HEK293 (cell line): ENCODE measurements at regions not wholly inside any gene's neighbourhood (a gene's known extent, or its start where the extent isn't known, plus 50 kb on each side); places are given as distances from the start of the nearest gene placed in this dataset.

Source experiments
- ZNF514 ChIP-seq: fragments of 450-650 bp; formaldehyde crosslinking; IDR thresholded peaks from 2 replicates; pipeline ENCODE4 v1.5.1; 2016; ENCODE audit warnings: missing biosample characterization, missing genetic modification characterization
- ZNF530 ChIP-seq: fragments of 450-650 bp; formaldehyde crosslinking; IDR thresholded peaks from 2 replicates; pipeline ENCODE4 v1.5.1; 2016; ENCODE audit warnings: low read depth, missing biosample characterization, missing genetic modification characterization
- TF ChIP-seq, protein P1 (sequence below): fragments of 450-650 bp; formaldehyde crosslinking; IDR thresholded peaks from 2 replicates; pipeline ENCODE4 v1.5.1; 2016; ENCODE audit warnings: missing biosample characterization, missing genetic modification characterization

DNA sequence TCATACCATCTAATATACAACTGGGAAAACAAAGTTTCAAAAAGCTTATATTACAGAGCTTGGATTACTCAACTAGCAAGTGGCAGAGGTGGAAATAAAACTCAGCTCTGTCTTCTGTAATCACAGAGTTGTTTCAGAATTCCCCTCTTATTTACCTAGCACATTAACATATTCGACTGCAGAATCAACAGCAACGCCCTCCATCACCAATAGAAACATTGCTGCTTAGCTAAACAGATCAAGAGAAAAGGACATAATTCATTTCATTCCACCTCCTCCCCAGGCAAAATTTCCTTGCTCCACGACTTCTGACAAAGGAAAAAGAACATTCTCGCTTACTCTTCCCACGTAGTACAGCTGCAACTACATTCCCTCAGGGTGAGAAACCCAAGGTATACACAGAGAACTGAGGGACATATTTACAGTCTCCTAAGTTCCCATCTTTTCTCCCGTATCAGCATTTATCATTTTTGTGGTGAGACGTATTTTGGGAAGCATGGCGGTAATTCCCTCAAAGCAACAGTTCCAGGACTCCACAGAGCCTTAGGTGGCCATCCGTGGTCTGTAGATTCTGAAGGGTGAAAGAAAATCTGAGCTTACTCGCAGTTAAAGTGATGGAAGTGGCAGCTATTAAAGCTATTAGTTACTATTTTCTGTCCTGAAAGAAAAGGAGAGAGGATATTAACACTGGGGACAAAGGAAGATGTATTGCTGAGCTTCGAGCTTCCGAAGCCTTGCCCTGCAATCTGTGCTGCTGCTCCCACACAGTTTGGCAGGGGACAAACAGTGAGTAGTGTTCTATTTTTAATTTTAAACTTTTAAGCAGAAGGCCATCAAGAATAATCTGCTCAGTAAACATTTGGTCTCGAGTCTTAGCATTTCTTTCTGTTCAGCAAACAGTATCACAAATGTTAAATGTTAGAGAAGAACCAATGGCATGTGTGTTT lies 1296.2 kb downstream of the CDH8 start:
- TF ChIP-seq, protein P1, sequence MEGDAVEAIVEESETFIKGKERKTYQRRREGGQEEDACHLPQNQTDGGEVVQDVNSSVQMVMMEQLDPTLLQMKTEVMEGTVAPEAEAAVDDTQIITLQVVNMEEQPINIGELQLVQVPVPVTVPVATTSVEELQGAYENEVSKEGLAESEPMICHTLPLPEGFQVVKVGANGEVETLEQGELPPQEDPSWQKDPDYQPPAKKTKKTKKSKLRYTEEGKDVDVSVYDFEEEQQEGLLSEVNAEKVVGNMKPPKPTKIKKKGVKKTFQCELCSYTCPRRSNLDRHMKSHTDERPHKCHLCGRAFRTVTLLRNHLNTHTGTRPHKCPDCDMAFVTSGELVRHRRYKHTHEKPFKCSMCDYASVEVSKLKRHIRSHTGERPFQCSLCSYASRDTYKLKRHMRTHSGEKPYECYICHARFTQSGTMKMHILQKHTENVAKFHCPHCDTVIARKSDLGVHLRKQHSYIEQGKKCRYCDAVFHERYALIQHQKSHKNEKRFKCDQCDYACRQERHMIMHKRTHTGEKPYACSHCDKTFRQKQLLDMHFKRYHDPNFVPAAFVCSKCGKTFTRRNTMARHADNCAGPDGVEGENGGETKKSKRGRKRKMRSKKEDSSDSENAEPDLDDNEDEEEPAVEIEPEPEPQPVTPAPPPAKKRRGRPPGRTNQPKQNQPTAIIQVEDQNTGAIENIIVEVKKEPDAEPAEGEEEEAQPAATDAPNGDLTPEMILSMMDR (tag by site-specific recombination): no peak
- no peak for TF ChIP-seq ZNF514 (tag by site-specific recombination)
- TF ChIP-seq ZNF530 (tag by site-specific recombination): no peak
